ENCODE measurements at regions not wholly inside any gene's neighbourhood (a gene's known extent, or its start where the extent isn't known, plus 50 kb on each side); places are given as distances from the start of the nearest gene placed in this dataset.

- Histone ChIP-seq H3K27ac (ENCODE audit: low read length) (no peak overlapping the region), H4K20me1 (ENCODE audit: insufficient read depth) (no peaks in the 10 kb centered on the region), H3K4me3 (ENCODE audit: low read length) (no peak overlapping the region), H3K9me3 (ENCODE audit: low read length) (no peaks in the 10 kb centered on the region), H3K9me2 (ENCODE audit: insufficient read depth, low read length) (no peaks in the 10 kb centered on the region), H3F3A (ENCODE audit: insufficient read depth, low read length, poor library complexity, severe bottlenecking) (no peaks in the 10 kb centered on the region), H3K36me3 (ENCODE audit: insufficient read depth, low read length) (no peaks in the 10 kb centered on the region), H3K79me2 (replicated peaks; ENCODE audit: insufficient read depth, low read length) (no peaks in the 10 kb centered on the region), H3K9ac (ENCODE audit: low read length) (no peak overlapping the region), H3K27me3 (ENCODE audit: insufficient read depth, low read depth, low read length) (no peaks in the 10 kb centered on the region), H3K4me2 (ENCODE audit: low read length) (no peak overlapping the region), H2AFZ (ENCODE audit: low read depth, low read length) (no peak overlapping the region)
- TF ChIP-seq EZH2 (IDR thresholded peaks at IDR 0.05; ENCODE audit: borderline replicate concordance, insufficient read depth, low read length, poor library complexity, severe bottlenecking) = no peak
- TF ChIP-seq POLR2AphosphoS5 (IDR thresholded peaks at IDR 0.05) = no peak
- no peak for TF ChIP-seq RAD21 (conservative IDR thresholded peaks at IDR 0.05)
- TF ChIP-seq TAF1 (IDR thresholded peaks at IDR 0.05; ENCODE audit: low read depth) = no peak
- no peak for TF ChIP-seq SMC3 (conservative IDR thresholded peaks at IDR 0.05; ENCODE audit: poor library complexity)
- TF ChIP-seq CTCF (IDR thresholded peaks at IDR 0.05; ENCODE audit: poor library complexity, severe bottlenecking) = no peak
- TF ChIP-seq EP300 (conservative IDR thresholded peaks at IDR 0.05; ENCODE audit: poor library complexity, severe bottlenecking) = no peak
- TF ChIP-seq MXI1 (conservative IDR thresholded peaks at IDR 0.05; ENCODE audit: poor library complexity, severe bottlenecking) = no peak
- no peak for TF ChIP-seq REST (IDR thresholded peaks at IDR 0.05; ENCODE audit: borderline replicate concordance)
Measured at GRCh38 chr2:139825726-139826125, 1045.5 kb upstream of the NXPH2 start.

- no peaks in the 10 kb centered on the region for H3F3A ChIP-seq (ENCODE audit: insufficient read depth, low read length, poor library complexity, severe bottlenecking)
- TF ChIP-seq SMC3 (conservative IDR thresholded peaks at IDR 0.05; ENCODE audit: poor library complexity) = no peak
- TF ChIP-seq CTCF (IDR thresholded peaks at IDR 0.05; ENCODE audit: poor library complexity, severe bottlenecking) = no peak
- TF ChIP-seq REST (IDR thresholded peaks at IDR 0.05; ENCODE audit: borderline replicate concordance) = no peak
- no peak for TF ChIP-seq EP300 (conservative IDR thresholded peaks at IDR 0.05; ENCODE audit: poor library complexity, severe bottlenecking)
- TF ChIP-seq POLR2AphosphoS5 (IDR thresholded peaks at IDR 0.05) = no peak
- TF ChIP-seq TAF1 (IDR thresholded peaks at IDR 0.05; ENCODE audit: low read depth) = no peak
- no peak for TF ChIP-seq RAD21 (conservative IDR thresholded peaks at IDR 0.05)
- TF ChIP-seq EZH2 (IDR thresholded peaks at IDR 0.05; ENCODE audit: borderline replicate concordance, insufficient read depth, low read length, poor library complexity, severe bottlenecking) = no peak
- no peak for TF ChIP-seq MXI1 (conservative IDR thresholded peaks at IDR 0.05; ENCODE audit: poor library complexity, severe bottlenecking)
- no peak overlapping the region for H3K4me2 ChIP-seq (ENCODE audit: low read length)
- no peaks in the 10 kb centered on the region for H3K79me2 ChIP-seq (replicated peaks; ENCODE audit: insufficient read depth, low read length)
- no peaks in the 10 kb centered on the region for H4K20me1 ChIP-seq (ENCODE audit: insufficient read depth)
- H3K27me3 ChIP-seq (ENCODE audit: insufficient read depth, low read depth, low read length) = no peaks in the 10 kb centered on the region
- H3K27ac ChIP-seq (ENCODE audit: low read length) = no peak overlapping the region
- no peaks in the 10 kb centered on the region for H3K9me2 ChIP-seq (ENCODE audit: insufficient read depth, low read length)
- no peaks in the 10 kb centered on the region for H3K9me3 ChIP-seq (ENCODE audit: low read length)
- H3K9ac ChIP-seq (ENCODE audit: low read length) = no peak overlapping the region
- no peak overlapping the region for H2AFZ ChIP-seq (ENCODE audit: low read depth, low read length)
- H3K36me3 ChIP-seq (ENCODE audit: insufficient read depth, low read length) = no peaks in the 10 kb centered on the region
- H3K4me3 ChIP-seq (ENCODE audit: low read length) = no peak overlapping the region
Measured at GRCh38 chr2:139819273-139819796, 1039.1 kb upstream of the NXPH2 start.
